ENCODE measurements at regions not wholly inside any gene's neighbourhood (a gene's known extent, or its start where the extent isn't known, plus 50 kb on each side); places are given as distances from the start of the nearest gene placed in this dataset.
A peak's percentile ranks its signal among the peaks of the same experiment; 100 is the strongest.

GRCh38 chr18:64409511-64409910 lies 260.6 kb upstream of the LINC00305 start:
- peak; percentile 55 for TF ChIP-seq CTCF (IDR thresholded peaks at IDR 0.05)
- H3K27me3 Mint-ChIP-seq (ENCODE audit: insufficient read depth), result no peaks in the 10 kb centered on the region; the same call in 1 of the 2 replicates
- DNase-seq, result no peak
- no peaks in the 10 kb centered on the region for H3K4me1 Mint-ChIP-seq (ENCODE audit: low read depth)
- H3K4me3 Mint-ChIP-seq, result no peak overlapping the region
- no peaks in the 10 kb centered on the region for H3K36me3 Mint-ChIP-seq (ENCODE audit: low read depth)
- H3K27ac Mint-ChIP-seq, result no peak overlapping the region
- H3K9me3 Mint-ChIP-seq, result peaks cover 24% of the 10 kb centered on the region

GRCh38 chr18:64407606-64408005 lies 258.7 kb upstream of the LINC00305 start:
- DNase-seq, result no peak
- Mint-ChIP-seq H3K4me3 (no peak overlapping the region), H3K27me3 (ENCODE audit: insufficient read depth) (no peaks in the 10 kb centered on the region; the same call in 1 of the 2 replicates), H3K4me1 (ENCODE audit: low read depth) (no peaks in the 10 kb centered on the region), H3K36me3 (ENCODE audit: low read depth) (no peaks in the 10 kb centered on the region), H3K9me3 (peaks cover 14% of the 10 kb centered on the region), H3K27ac (no peak overlapping the region)
- no peak for TF ChIP-seq CTCF (IDR thresholded peaks at IDR 0.05)

DNA sequence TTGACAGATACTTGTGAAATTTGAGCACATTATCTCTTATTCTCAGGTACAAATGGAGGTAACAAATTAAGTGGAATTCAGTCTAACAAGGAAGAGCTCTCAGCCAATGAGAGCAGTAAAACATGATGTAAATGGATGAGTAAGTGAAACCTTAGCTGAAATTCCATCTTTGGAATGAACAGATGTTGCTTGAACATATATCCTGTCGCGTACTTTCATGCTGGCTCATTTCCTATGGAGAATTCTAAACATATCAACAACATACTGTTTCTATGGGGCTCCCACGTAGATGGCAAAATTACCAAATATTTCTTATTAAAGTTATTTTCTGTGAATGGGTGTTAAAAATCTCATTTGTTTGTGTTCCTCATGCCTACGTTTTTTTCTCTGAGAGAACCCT lies 256.3 kb upstream of the LINC00305 start:
- Mint-ChIP-seq H3K27me3 (ENCODE audit: insufficient read depth) (no peaks in the 10 kb centered on the region), H3K4me3 (no peak overlapping the region), H3K27ac (no peak overlapping the region), H3K4me1 (ENCODE audit: low read depth) (no peaks in the 10 kb centered on the region), H3K9me3 (peaks cover 8% of the 10 kb centered on the region; the same call in 1 of the 2 replicates), H3K36me3 (ENCODE audit: low read depth) (no peaks in the 10 kb centered on the region)
- no peak for DNase-seq
- no peak for TF ChIP-seq CTCF (IDR thresholded peaks at IDR 0.05)

- no peaks in the 10 kb centered on the region for H3K36me3 Mint-ChIP-seq (ENCODE audit: low read depth)
- H3K4me3 Mint-ChIP-seq, result no peak overlapping the region
- no peak overlapping the region for H3K27ac Mint-ChIP-seq
- H3K4me1 Mint-ChIP-seq (ENCODE audit: low read depth), result no peaks in the 10 kb centered on the region
- DNase-seq, result no peak
- H3K9me3 Mint-ChIP-seq, result peaks cover 8% of the 10 kb centered on the region; the same call in 1 of the 2 replicates
- no peak for TF ChIP-seq CTCF (IDR thresholded peaks at IDR 0.05)
- H3K27me3 Mint-ChIP-seq (ENCODE audit: insufficient read depth), result no peaks in the 10 kb centered on the region
Observed at GRCh38 chr18:64403784-64404503, 255.1 kb upstream of the LINC00305 start.

DNA sequence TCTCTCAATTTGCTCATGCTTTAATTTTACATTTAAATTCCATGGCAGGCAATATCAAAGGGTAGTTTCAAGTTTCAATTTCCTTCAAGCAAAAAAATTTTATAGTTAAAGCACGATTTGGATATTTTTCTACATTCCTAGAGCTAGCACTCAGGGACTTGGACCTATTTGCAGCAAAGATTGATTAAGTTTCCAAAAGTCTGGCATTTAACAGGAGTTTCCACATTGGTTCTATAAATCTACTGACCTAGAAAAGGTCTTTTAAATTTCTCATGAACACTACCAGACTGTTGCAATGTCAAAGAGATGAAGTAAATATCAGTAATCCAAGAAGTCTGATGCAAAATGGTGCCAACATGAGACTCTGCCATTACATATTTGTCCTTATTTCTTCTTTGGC lies 253.7 kb upstream of the LINC00305 start:
- no peak for DNase-seq
- TF ChIP-seq CTCF (IDR thresholded peaks at IDR 0.05), result no peak
- Mint-ChIP-seq H3K27ac (no peak overlapping the region), H3K9me3 (peaks cover 17% of the 10 kb centered on the region), H3K4me1 (ENCODE audit: low read depth) (no peaks in the 10 kb centered on the region), H3K36me3 (ENCODE audit: low read depth) (no peaks in the 10 kb centered on the region), H3K4me3 (no peak overlapping the region), H3K27me3 (ENCODE audit: insufficient read depth) (peaks cover 1% of the 10 kb centered on the region; the same call in 1 of the 2 replicates)
